ENCODE measurements at regions not wholly inside any gene's neighbourhood (a gene's known extent, or its start where the extent isn't known, plus 50 kb on each side); places are given as distances from the start of the nearest gene placed in this dataset.

GRCh38 chr6:152848919-152849318, 98.3 kb downstream of the VIP start:
- no peak for TF ChIP-seq TEAD4 (IDR thresholded peaks at IDR 0.05)
- no peak for TF ChIP-seq TCF12 (IDR thresholded peaks at IDR 0.05; ENCODE audit: low read depth)
- no peak for TF ChIP-seq EGR1 (IDR thresholded peaks at IDR 0.05)
- no peak for TF ChIP-seq CREB1 (IDR thresholded peaks at IDR 0.05; ENCODE audit: low read depth)
- no peak for TF ChIP-seq MAX (IDR thresholded peaks at IDR 0.05)
- no peak for TF ChIP-seq TAF1 (IDR thresholded peaks at IDR 0.05; ENCODE audit: low read depth)
- no peak for TF ChIP-seq YY1 (IDR thresholded peaks at IDR 0.05; ENCODE audit: low read depth)
- no peak for TF ChIP-seq FOXM1 (IDR thresholded peaks at IDR 0.05; ENCODE audit: borderline replicate concordance, low read depth)
- TF ChIP-seq REST (IDR thresholded peaks at IDR 0.05; ENCODE audit: low read depth): no peak

- TF ChIP-seq TEAD4 (IDR thresholded peaks at IDR 0.05): no peak
- no peak for TF ChIP-seq EP300 (IDR thresholded peaks at IDR 0.05; ENCODE audit: borderline replicate concordance)
- TF ChIP-seq TCF12 (IDR thresholded peaks at IDR 0.05; ENCODE audit: low read depth): no peak
- TF ChIP-seq MAX (IDR thresholded peaks at IDR 0.05): no peak
- no peak for TF ChIP-seq EGR1 (IDR thresholded peaks at IDR 0.05)
- TF ChIP-seq FOXM1 (IDR thresholded peaks at IDR 0.05; ENCODE audit: borderline replicate concordance, low read depth): no peak
- no peak for TF ChIP-seq CEBPB (IDR thresholded peaks at IDR 0.05)
These were observed 103.6 kb downstream of the VIP start for GRCh38 chr6:152854086-152854795.

- TF ChIP-seq ZBTB7A (IDR thresholded peaks at IDR 0.05; ENCODE audit: low read depth): no peak
- TF ChIP-seq TCF12 (IDR thresholded peaks at IDR 0.05; ENCODE audit: low read depth): no peak
- TF ChIP-seq USF1 (IDR thresholded peaks at IDR 0.05): no peak
- no peak for TF ChIP-seq FOXM1 (IDR thresholded peaks at IDR 0.05; ENCODE audit: borderline replicate concordance, low read depth)
- TF ChIP-seq CREB1 (IDR thresholded peaks at IDR 0.05; ENCODE audit: low read depth): no peak
- no peak for TF ChIP-seq EP300 (IDR thresholded peaks at IDR 0.05; ENCODE audit: borderline replicate concordance)
- no peak for TF ChIP-seq NFIC (IDR thresholded peaks at IDR 0.05)
- no peak for TF ChIP-seq REST (IDR thresholded peaks at IDR 0.05; ENCODE audit: low read depth)
- no peak for TF ChIP-seq TEAD4 (IDR thresholded peaks at IDR 0.05)
- no peak for TF ChIP-seq RAD21 (IDR thresholded peaks at IDR 0.05; ENCODE audit: low read depth)
- TF ChIP-seq TAF1 (IDR thresholded peaks at IDR 0.05; ENCODE audit: low read depth): no peak
- no peak for TF ChIP-seq CEBPB (IDR thresholded peaks at IDR 0.05)
These were observed 107.5 kb downstream of the VIP start for GRCh38 chr6:152858141-152858540.

- TF ChIP-seq MAX (IDR thresholded peaks at IDR 0.05): no peak
- no peak for TF ChIP-seq TEAD4 (IDR thresholded peaks at IDR 0.05)
- no peak for TF ChIP-seq ZBTB7A (IDR thresholded peaks at IDR 0.05; ENCODE audit: low read depth)
- TF ChIP-seq EP300 (IDR thresholded peaks at IDR 0.05; ENCODE audit: borderline replicate concordance): no peak
- TF ChIP-seq TAF1 (IDR thresholded peaks at IDR 0.05; ENCODE audit: low read depth): no peak
- no peak for TF ChIP-seq USF1 (IDR thresholded peaks at IDR 0.05)
These were observed 108.6 kb downstream of the VIP start for GRCh38 chr6:152859225-152859624.

- TF ChIP-seq MAX (IDR thresholded peaks at IDR 0.05) (no peak), RAD21 (IDR thresholded peaks at IDR 0.05; ENCODE audit: low read depth) (peak; percentile 79), TCF12 (IDR thresholded peaks at IDR 0.05; ENCODE audit: low read depth) (no peak), USF1 (IDR thresholded peaks at IDR 0.05) (no peak), TEAD4 (IDR thresholded peaks at IDR 0.05) (no peak)
These were observed 113.2 kb downstream of the VIP start for GRCh38 chr6:152863618-152864326.

Measured in Ishikawa (cell line).